Liver (tissue), 8 donors: ENCODE measurements at regions not wholly inside any gene's neighbourhood (a gene's known extent, or its start where the extent isn't known, plus 50 kb on each side); places are given as distances from the start of the nearest gene placed in this dataset.

Source experiments
- DNase-seq: peaks from one replicate; pipeline ENCODE4 v3.0.0-alpha.2; 2017; ENCODE audit warnings: low spot score
- H3K27ac ChIP-seq, 2 donors: one replicate each; pipeline ENCODE4 v1.7.0; 2013; ENCODE audit warnings: inconsistent platforms in 2 of 2, low read length in 2 of 2, control low read depth in 1 of 2, low read depth in 1 of 2, mild to moderate bottlenecking in 1 of 2
- H3K27me3 ChIP-seq, 4 donors: one replicate each; pipeline versions ENCODE4 v1.6.1 to v1.7.0; 2013; ENCODE audit warnings: low read length in 3 of 4, inconsistent platforms in 1 of 4, mild to moderate bottlenecking in 1 of 4, moderate library complexity in 1 of 4; ENCODE audit not compliant: control insufficient read depth in 4 of 4, insufficient read depth in 4 of 4
- H3K36me3 ChIP-seq, 4 donors: one replicate each; pipeline versions ENCODE4 v1.6.1 to v1.7.0; 2013; ENCODE audit warnings: low read length in 3 of 4, mild to moderate bottlenecking in 3 of 4, low read depth in 1 of 4, moderate library complexity in 1 of 4; ENCODE audit not compliant: control insufficient read depth in 4 of 4, insufficient read depth in 3 of 4
- H3K4me1 ChIP-seq, 4 donors: one replicate each; pipeline versions ENCODE4 v1.6.1 to v1.7.0; 2013; ENCODE audit warnings: low read length in 3 of 4, mild to moderate bottlenecking in 3 of 4, moderate library complexity in 1 of 4; ENCODE audit not compliant: control insufficient read depth in 4 of 4, insufficient read depth in 4 of 4
- H3K4me3 ChIP-seq, 3 donors: one replicate each; pipeline versions ENCODE4 v1.6.1 to v1.7.0; 2013; ENCODE audit warnings: low read length in 3 of 3, control low read depth in 1 of 3, low read depth in 1 of 3, mild to moderate bottlenecking in 1 of 3
- H3K9ac ChIP-seq, 2 donors: one replicate each; pipeline ENCODE4 v1.7.0; 2013; ENCODE audit warnings: low read length in 2 of 2, mild to moderate bottlenecking in 2 of 2, moderate library complexity in 2 of 2, control low read depth in 1 of 2, low read depth in 1 of 2
- H3K9me3 ChIP-seq, 4 donors: one replicate each; pipeline versions ENCODE4 v1.6.1 to v1.7.0; 2013; ENCODE audit warnings: low read length in 3 of 4; ENCODE audit not compliant: control insufficient read depth in 4 of 4
- EGR1 ChIP-seq, 2 donors: IDR thresholded peaks; 2 replicates each; pipeline ENCODE4 v1.6.1; 2016 to 2018; ENCODE audit warnings: antibody characterized with exemption in 2 of 2, low read depth in 2 of 2
- FOXA1 ChIP-seq: IDR thresholded peaks from 2 replicates; pipeline ENCODE4 v1.6.1; 2016; ENCODE audit warnings: antibody characterized with exemption
- FOXA2 ChIP-seq: IDR thresholded peaks from 2 replicates; pipeline ENCODE4 v1.6.1; 2016; ENCODE audit warnings: antibody characterized with exemption
- GABPA ChIP-seq, 2 donors: IDR thresholded peaks in 1 of 2; conservative IDR thresholded peaks in 1 of 2; 2 replicates each; pipeline ENCODE4 v1.6.1; 2016; ENCODE audit warnings: antibody characterized with exemption in 2 of 2, mild to moderate bottlenecking in 1 of 2, moderate library complexity in 1 of 2
- HNF4A ChIP-seq, 2 donors: conservative IDR thresholded peaks; 2 replicates each; pipeline ENCODE4 v1.6.1; 2016; ENCODE audit warnings: antibody characterized with exemption in 2 of 2, mild to moderate bottlenecking in 2 of 2
- HNF4G ChIP-seq: IDR thresholded peaks from 2 replicates; pipeline ENCODE4 v1.6.1; 2016; ENCODE audit warnings: antibody characterized with exemption
- JUND ChIP-seq, 2 donors: IDR thresholded peaks; 2 replicates each; pipeline ENCODE4 v1.6.1; 2016; ENCODE audit warnings: antibody characterized with exemption in 2 of 2
- NR2F2 ChIP-seq: IDR thresholded peaks from 2 replicates; pipeline ENCODE4 v1.6.1; 2016; ENCODE audit warnings: antibody characterized with exemption
- RAD21 ChIP-seq, 2 donors: IDR thresholded peaks; 2 replicates each; pipeline ENCODE4 v1.6.1; 2016; ENCODE audit warnings: antibody characterized with exemption in 2 of 2, mild to moderate bottlenecking in 2 of 2
- RXRA ChIP-seq, 2 donors: IDR thresholded peaks; 2 replicates each; pipeline ENCODE4 v1.6.1; 2017 to 2018; ENCODE audit warnings: antibody characterized with exemption in 2 of 2, mild to moderate bottlenecking in 1 of 2
- SP1 ChIP-seq: IDR thresholded peaks from 2 replicates; pipeline ENCODE4 v1.6.1; 2018; ENCODE audit warnings: antibody characterized with exemption, mild to moderate bottlenecking
- TAF1 ChIP-seq: conservative IDR thresholded peaks from 2 replicates; pipeline ENCODE4 v1.6.1; 2016; ENCODE audit warnings: antibody characterized with exemption, mild to moderate bottlenecking
- YY1 ChIP-seq: IDR thresholded peaks from 2 replicates; pipeline ENCODE4 v1.6.1; 2016; ENCODE audit warnings: antibody characterized with exemption, mild to moderate bottlenecking
- WGBS: extraction: QIAGEN DNeasy Blood & Tissue Kit; methylation state at CpG from one replicate; pipeline ENCODE4 v1.1.7; 2013; 5-methylcytosine and 5-hydroxymethylcytosine counted together
- TF ChIP-seq, protein P1 (sequence below): IDR thresholded peaks from 2 replicates; pipeline ENCODE4 v1.6.1; 2016; ENCODE audit warnings: antibody characterized with exemption, mild to moderate bottlenecking
- TF ChIP-seq, protein P2 (sequence below): fragments of 150-350 bp; IDR thresholded peaks from 2 replicates; pipeline ENCODE4 v1.5.1; 2017; ENCODE audit warnings: improper control_type of control experiment, low read depth, low read length; ENCODE audit not compliant: missing input control
- TF ChIP-seq, protein P3 (sequence below): IDR thresholded peaks from 2 replicates; pipeline ENCODE4 v1.6.1; 2016; ENCODE audit warnings: antibody characterized with exemption
- donor health status: healthy.
- donor health status: healthy.
- donor health status: healthy.
- donor health status: healthy.
- donor health status: healthy.

DNA sequence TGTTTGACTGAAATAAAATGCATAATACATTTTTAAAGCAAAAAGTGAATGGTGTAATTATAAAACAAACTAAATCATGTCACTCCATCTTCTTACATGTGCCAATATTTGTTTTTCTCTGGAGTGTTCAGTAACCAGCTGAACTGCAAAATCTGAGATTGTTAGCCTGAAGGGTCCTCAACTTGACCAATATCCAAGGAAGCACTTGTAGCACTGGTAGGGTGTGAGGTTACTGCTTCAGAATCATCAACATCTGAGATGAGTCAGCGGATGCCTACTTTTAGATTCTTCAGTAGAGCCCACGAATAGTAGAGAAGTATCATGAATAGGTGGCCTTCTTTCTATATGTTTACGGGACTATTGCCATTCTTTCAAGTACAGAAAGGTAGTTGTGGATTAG is 226.7 kb downstream of the TLE4 start:
- Histone ChIP-seq H3K27me3 (no peaks in the 10 kb centered on the region), H3K4me3 (no peak overlapping the region), H3K9ac (no peak overlapping the region), H3K27ac (no peak overlapping the region), H3K9me3 (no peaks in the 10 kb centered on the region), H3K36me3 (no peaks in the 10 kb centered on the region), H3K4me1 (no peaks in the 10 kb centered on the region)
- no peak for DNase-seq
- WGBS, result 91% methylated on average over 3 of the region's 3 CpGs
- TF ChIP-seq EGR1 (IDR thresholded peaks at IDR 0.05; ENCODE audit: low read depth in 2 of 2), result no peak
- no peak for TF ChIP-seq JUND (IDR thresholded peaks at IDR 0.05)
- TF ChIP-seq NR2F2, result no peak
- no peak for TF ChIP-seq TAF1
- TF ChIP-seq YY1, result no peak
- TF ChIP-seq, protein P1, sequence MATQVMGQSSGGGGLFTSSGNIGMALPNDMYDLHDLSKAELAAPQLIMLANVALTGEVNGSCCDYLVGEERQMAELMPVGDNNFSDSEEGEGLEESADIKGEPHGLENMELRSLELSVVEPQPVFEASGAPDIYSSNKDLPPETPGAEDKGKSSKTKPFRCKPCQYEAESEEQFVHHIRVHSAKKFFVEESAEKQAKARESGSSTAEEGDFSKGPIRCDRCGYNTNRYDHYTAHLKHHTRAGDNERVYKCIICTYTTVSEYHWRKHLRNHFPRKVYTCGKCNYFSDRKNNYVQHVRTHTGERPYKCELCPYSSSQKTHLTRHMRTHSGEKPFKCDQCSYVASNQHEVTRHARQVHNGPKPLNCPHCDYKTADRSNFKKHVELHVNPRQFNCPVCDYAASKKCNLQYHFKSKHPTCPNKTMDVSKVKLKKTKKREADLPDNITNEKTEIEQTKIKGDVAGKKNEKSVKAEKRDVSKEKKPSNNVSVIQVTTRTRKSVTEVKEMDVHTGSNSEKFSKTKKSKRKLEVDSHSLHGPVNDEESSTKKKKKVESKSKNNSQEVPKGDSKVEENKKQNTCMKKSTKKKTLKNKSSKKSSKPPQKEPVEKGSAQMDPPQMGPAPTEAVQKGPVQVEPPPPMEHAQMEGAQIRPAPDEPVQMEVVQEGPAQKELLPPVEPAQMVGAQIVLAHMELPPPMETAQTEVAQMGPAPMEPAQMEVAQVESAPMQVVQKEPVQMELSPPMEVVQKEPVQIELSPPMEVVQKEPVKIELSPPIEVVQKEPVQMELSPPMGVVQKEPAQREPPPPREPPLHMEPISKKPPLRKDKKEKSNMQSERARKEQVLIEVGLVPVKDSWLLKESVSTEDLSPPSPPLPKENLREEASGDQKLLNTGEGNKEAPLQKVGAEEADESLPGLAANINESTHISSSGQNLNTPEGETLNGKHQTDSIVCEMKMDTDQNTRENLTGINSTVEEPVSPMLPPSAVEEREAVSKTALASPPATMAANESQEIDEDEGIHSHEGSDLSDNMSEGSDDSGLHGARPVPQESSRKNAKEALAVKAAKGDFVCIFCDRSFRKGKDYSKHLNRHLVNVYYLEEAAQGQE, result no peak
- no peak for TF ChIP-seq RAD21 (IDR thresholded peaks at IDR 0.05)
- TF ChIP-seq GABPA (IDR thresholded peaks at IDR 0.05 in 1 of 2, conservative IDR thresholded peaks at IDR 0.05 in 1 of 2), result no peak
- TF ChIP-seq HNF4A (conservative IDR thresholded peaks at IDR 0.05), result no peak
- TF ChIP-seq SP1, result no peak
- TF ChIP-seq RXRA (IDR thresholded peaks at IDR 0.05), result no peak
- TF ChIP-seq, protein P2, sequence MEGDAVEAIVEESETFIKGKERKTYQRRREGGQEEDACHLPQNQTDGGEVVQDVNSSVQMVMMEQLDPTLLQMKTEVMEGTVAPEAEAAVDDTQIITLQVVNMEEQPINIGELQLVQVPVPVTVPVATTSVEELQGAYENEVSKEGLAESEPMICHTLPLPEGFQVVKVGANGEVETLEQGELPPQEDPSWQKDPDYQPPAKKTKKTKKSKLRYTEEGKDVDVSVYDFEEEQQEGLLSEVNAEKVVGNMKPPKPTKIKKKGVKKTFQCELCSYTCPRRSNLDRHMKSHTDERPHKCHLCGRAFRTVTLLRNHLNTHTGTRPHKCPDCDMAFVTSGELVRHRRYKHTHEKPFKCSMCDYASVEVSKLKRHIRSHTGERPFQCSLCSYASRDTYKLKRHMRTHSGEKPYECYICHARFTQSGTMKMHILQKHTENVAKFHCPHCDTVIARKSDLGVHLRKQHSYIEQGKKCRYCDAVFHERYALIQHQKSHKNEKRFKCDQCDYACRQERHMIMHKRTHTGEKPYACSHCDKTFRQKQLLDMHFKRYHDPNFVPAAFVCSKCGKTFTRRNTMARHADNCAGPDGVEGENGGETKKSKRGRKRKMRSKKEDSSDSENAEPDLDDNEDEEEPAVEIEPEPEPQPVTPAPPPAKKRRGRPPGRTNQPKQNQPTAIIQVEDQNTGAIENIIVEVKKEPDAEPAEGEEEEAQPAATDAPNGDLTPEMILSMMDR, result no peak

DNA sequence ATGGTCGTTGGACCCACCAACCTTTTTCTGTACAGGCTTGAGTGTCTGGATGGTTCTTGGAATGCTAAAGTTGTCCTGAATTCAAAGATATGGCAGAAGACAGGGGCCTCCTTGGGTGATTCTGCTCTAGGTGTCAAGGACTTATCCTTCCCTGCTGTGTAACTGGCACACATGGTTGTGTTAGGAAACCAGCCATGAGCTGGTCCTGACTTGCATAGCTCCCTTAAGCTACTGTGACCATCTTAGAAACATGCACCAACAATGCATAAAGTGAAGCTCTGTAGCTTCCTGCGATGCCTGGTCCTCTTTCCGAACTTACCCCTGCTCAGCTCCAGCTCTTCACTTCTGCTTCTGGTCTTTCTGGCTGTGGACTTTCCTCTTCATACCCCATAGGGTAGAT is 224.6 kb downstream of the TLE4 start:
- Histone ChIP-seq H3K9ac (no peak overlapping the region), H3K27ac (no peak overlapping the region), H3K9me3 (no peaks in the 10 kb centered on the region), H3K4me3 (no peak overlapping the region), H3K27me3 (no peaks in the 10 kb centered on the region), H3K4me1 (no peaks in the 10 kb centered on the region), H3K36me3 (no peaks in the 10 kb centered on the region)
- no peak for DNase-seq
- 74% methylated on average over 3 of the region's 3 CpGs for WGBS
- TF ChIP-seq HNF4G, result no peak
- TF ChIP-seq, protein P3, sequence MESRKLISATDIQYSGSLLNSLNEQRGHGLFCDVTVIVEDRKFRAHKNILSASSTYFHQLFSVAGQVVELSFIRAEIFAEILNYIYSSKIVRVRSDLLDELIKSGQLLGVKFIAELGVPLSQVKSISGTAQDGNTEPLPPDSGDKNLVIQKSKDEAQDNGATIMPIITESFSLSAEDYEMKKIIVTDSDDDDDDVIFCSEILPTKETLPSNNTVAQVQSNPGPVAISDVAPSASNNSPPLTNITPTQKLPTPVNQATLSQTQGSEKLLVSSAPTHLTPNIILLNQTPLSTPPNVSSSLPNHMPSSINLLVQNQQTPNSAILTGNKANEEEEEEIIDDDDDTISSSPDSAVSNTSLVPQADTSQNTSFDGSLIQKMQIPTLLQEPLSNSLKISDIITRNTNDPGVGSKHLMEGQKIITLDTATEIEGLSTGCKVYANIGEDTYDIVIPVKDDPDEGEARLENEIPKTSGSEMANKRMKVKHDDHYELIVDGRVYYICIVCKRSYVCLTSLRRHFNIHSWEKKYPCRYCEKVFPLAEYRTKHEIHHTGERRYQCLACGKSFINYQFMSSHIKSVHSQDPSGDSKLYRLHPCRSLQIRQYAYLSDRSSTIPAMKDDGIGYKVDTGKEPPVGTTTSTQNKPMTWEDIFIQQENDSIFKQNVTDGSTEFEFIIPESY, result no peak
- no peak for TF ChIP-seq FOXA1
- no peak for TF ChIP-seq RXRA (IDR thresholded peaks at IDR 0.05)
- no peak for TF ChIP-seq NR2F2
- no peak for TF ChIP-seq FOXA2
- no peak for TF ChIP-seq GABPA (IDR thresholded peaks at IDR 0.05 in 1 of 2, conservative IDR thresholded peaks at IDR 0.05 in 1 of 2)
- TF ChIP-seq, protein P1, result no peak
